RPMI7951 (cell line): ENCODE measurements at regions not wholly inside any gene's neighbourhood (a gene's known extent, or its start where the extent isn't known, plus 50 kb on each side); places are given as distances from the start of the nearest gene placed in this dataset.
A peak's percentile ranks its signal among the peaks of the same experiment; 100 is the strongest.

Source experiments
- DNase-seq: peaks from one replicate; pipeline ENCODE4 v3.0.0-alpha.2; 2012; ENCODE audit warnings: low read depth

- DNase-seq, result no peak
Observed at GRCh38 chr1:61627365-61627764, 97.6 kb downstream of the TM2D1 start.

GRCh38 chr1:61626816-61627215 is 98.1 kb downstream of the TM2D1 start:
- no peak for DNase-seq

GRCh38 chr1:61623852-61624251 is 101.1 kb downstream of the TM2D1 start:
- DNase-seq, result no peak

- DNase-seq, result no peak
Observed at GRCh38 chr1:61620536-61620935, 104.4 kb downstream of the TM2D1 start.

- no peak for DNase-seq
Observed at GRCh38 chr1:61618755-61619154, 106.2 kb downstream of the TM2D1 start.

- DNase-seq, result no peak
Observed at GRCh38 chr1:61618193-61618592, 106.7 kb downstream of the TM2D1 start.

- DNase-seq, result no peak
Observed at GRCh38 chr1:61616830-61617229, 108.1 kb downstream of the TM2D1 start.

GRCh38 chr1:61612602-61613001 is 112.3 kb downstream of the TM2D1 start:
- no peak for DNase-seq

- no peak for DNase-seq
Observed at GRCh38 chr1:61609040-61609439, 115.9 kb downstream of the TM2D1 start.

GRCh38 chr1:61607448-61607847 is 117.5 kb downstream of the TM2D1 start:
- DNase-seq, result no peak

- DNase-seq, result peak; percentile 6
Observed at GRCh38 chr1:61606448-61607312, 118.3 kb downstream of the TM2D1 start.

- peak; percentile 14 for DNase-seq
Observed at GRCh38 chr1:61605607-61606321, 119.2 kb downstream of the TM2D1 start.

- no peak for DNase-seq
Observed at GRCh38 chr1:61604684-61605083, 120.3 kb downstream of the TM2D1 start.

- DNase-seq, result no peak
Observed at GRCh38 chr1:61604261-61604660, 120.7 kb downstream of the TM2D1 start.

GRCh38 chr1:61602663-61603062 is 122.3 kb downstream of the TM2D1 start:
- no peak for DNase-seq

- no peak for DNase-seq
Observed at GRCh38 chr1:61597601-61598000, 127.3 kb downstream of the TM2D1 start.

- DNase-seq, result no peak
Observed at GRCh38 chr1:61593331-61593730, 131.6 kb downstream of the TM2D1 start.

- DNase-seq, result no peak
Observed at GRCh38 chr1:61591351-61591750, 133.6 kb downstream of the TM2D1 start.

GRCh38 chr1:61588736-61589672 is 135.9 kb downstream of the TM2D1 start:
- DNase-seq, result peak; percentile 40

- peak; percentile 50 for DNase-seq
Observed at GRCh38 chr1:61585714-61586113, 139.2 kb downstream of the TM2D1 start.

GRCh38 chr1:61583703-61584102 is 141.2 kb downstream of the TM2D1 start:
- DNase-seq, result no peak

- DNase-seq, result no peak
Observed at GRCh38 chr1:61581251-61581650, 143.7 kb downstream of the TM2D1 start.
